ENCODE measurements at regions not wholly inside any gene's neighbourhood (a gene's known extent, or its start where the extent isn't known, plus 50 kb on each side); places are given as distances from the start of the nearest gene placed in this dataset.

DNA sequence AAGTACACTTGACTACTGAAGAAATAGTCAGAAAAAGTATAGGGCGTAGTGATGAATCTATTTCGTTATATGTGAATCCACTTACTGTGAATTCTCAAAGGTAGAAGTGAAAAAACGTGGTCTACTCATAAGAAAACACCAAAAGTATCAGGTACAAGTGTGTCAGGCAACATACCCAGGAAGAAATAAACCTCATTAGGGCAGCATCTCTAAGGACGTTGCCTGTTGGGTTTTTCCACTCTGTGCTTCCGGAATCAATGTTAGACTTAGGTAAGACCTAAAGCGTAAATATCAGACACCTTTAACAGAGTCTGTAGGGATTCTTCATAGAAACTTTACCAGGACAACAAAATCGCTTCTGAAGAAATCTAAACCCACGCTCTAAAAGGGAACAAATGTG lies 607.2 kb upstream of the EPHA7 start:
- Histone ChIP-seq H3K9me3 (no peaks in the 10 kb centered on the region), H3K4me3 (no peak overlapping the region), H3K4me1 (no peaks in the 10 kb centered on the region), H3K36me3 (no peaks in the 10 kb centered on the region), H3K27me3 (no peaks in the 10 kb centered on the region), H3K27ac (no peak overlapping the region)
- intact Hi-C loops (cut with DNase I) = no loop called here
- no peak for ATAC-seq
- no peak for DNase-seq
- 62% methylated on average over 8 of the region's 8 CpGs for WGBS (ENCODE audit: insufficient coverage, low coverage, low lambda C conversion rate, missing lambda C conversion rate)
- no peak for TF ChIP-seq POLR2A (IDR thresholded peaks at IDR 0.05)
- TF ChIP-seq, protein P1, sequence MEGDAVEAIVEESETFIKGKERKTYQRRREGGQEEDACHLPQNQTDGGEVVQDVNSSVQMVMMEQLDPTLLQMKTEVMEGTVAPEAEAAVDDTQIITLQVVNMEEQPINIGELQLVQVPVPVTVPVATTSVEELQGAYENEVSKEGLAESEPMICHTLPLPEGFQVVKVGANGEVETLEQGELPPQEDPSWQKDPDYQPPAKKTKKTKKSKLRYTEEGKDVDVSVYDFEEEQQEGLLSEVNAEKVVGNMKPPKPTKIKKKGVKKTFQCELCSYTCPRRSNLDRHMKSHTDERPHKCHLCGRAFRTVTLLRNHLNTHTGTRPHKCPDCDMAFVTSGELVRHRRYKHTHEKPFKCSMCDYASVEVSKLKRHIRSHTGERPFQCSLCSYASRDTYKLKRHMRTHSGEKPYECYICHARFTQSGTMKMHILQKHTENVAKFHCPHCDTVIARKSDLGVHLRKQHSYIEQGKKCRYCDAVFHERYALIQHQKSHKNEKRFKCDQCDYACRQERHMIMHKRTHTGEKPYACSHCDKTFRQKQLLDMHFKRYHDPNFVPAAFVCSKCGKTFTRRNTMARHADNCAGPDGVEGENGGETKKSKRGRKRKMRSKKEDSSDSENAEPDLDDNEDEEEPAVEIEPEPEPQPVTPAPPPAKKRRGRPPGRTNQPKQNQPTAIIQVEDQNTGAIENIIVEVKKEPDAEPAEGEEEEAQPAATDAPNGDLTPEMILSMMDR (IDR thresholded peaks at IDR 0.05) = no peak

DNA sequence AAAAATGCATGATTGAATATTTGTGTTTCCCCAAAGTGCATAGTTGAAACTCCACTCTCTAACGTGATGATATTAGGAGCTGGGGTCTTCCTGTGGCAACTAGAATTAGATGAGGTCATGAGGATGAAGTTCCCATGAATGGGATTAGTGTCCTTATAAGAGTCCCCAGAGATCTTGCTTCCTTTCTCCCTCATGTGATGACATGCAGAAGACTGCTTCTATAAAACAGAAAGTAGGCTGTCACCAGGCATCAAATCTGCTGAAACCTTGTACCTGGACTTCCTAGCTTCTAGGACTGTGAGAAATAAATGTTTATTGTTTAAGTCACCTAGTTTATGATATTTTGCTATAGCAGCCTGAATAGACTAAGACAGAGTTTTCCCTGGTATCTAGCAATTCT lies 586.5 kb upstream of the EPHA7 start:
- WGBS (ENCODE audit: insufficient coverage, low coverage, low lambda C conversion rate, missing lambda C conversion rate) = 12% methylated on average over 1 of the region's 1 CpG
- Histone ChIP-seq H3K4me3 (no peak overlapping the region), H3K9me3 (no peaks in the 10 kb centered on the region), H3K36me3 (no peaks in the 10 kb centered on the region), H3K27ac (no peak overlapping the region), H3K4me1 (no peaks in the 10 kb centered on the region), H3K27me3 (no peaks in the 10 kb centered on the region)
- DNase-seq = no peak
- intact Hi-C loops (cut with DNase I) = no loop called here
- TF ChIP-seq, protein P1 (IDR thresholded peaks at IDR 0.05) = no peak
- no peak for TF ChIP-seq POLR2A (IDR thresholded peaks at IDR 0.05)
- ATAC-seq = no peak

- TF ChIP-seq, protein P1 (IDR thresholded peaks at IDR 0.05) = no peak
- TF ChIP-seq POLR2A (IDR thresholded peaks at IDR 0.05) = no peak
- no peak for ATAC-seq
- 16% methylated on average over 1 of the region's 1 CpG for WGBS (ENCODE audit: insufficient coverage, low coverage, low lambda C conversion rate, missing lambda C conversion rate)
- Histone ChIP-seq H3K36me3 (no peaks in the 10 kb centered on the region), H3K9me3 (no peaks in the 10 kb centered on the region), H3K27ac (no peak overlapping the region), H3K27me3 (no peaks in the 10 kb centered on the region), H3K4me3 (no peak overlapping the region), H3K4me1 (no peaks in the 10 kb centered on the region)
- no peak for DNase-seq
- intact Hi-C loops (cut with DNase I) = no loop called here
These were observed 573.6 kb upstream of the EPHA7 start for GRCh38 chr6:93992976-93993375.

- Histone ChIP-seq H3K27ac (no peak overlapping the region), H3K4me3 (no peak overlapping the region), H3K36me3 (no peaks in the 10 kb centered on the region), H3K4me1 (no peaks in the 10 kb centered on the region), H3K27me3 (no peaks in the 10 kb centered on the region), H3K9me3 (no peaks in the 10 kb centered on the region)
- no peak for ATAC-seq
- TF ChIP-seq, protein P1 (IDR thresholded peaks at IDR 0.05) = no peak
- TF ChIP-seq POLR2A (IDR thresholded peaks at IDR 0.05) = no peak
- intact Hi-C loops (cut with DNase I) = no loop called here
- no peak for DNase-seq
- 61% methylated on average over 2 of the region's 2 CpGs for WGBS (ENCODE audit: insufficient coverage, low coverage, low lambda C conversion rate, missing lambda C conversion rate)
These were observed 570.3 kb upstream of the EPHA7 start for GRCh38 chr6:93989630-93990029.

- DNase-seq = no peak
- no peaks in the 10 kb centered on the region for H3K36me3 ChIP-seq
- H3K4me3 ChIP-seq = no peak overlapping the region
- TF ChIP-seq, protein P1 (IDR thresholded peaks at IDR 0.05) = no peak
- no peak for TF ChIP-seq POLR2A (IDR thresholded peaks at IDR 0.05)
- no peak overlapping the region for H3K27ac ChIP-seq
- no peaks in the 10 kb centered on the region for H3K9me3 ChIP-seq
- intact Hi-C loops (cut with DNase I) = no loop called here
- no peak for ATAC-seq
- H3K4me1 ChIP-seq = no peaks in the 10 kb centered on the region
- H3K27me3 ChIP-seq = no peaks in the 10 kb centered on the region
- WGBS (ENCODE audit: insufficient coverage, low coverage, low lambda C conversion rate, missing lambda C conversion rate) = 67% methylated on average over 2 of the region's 2 CpGs
These were observed 566.6 kb upstream of the EPHA7 start for GRCh38 chr6:93985953-93986352.

Measured in right lobe of liver (tissue), 6 donors.